HCT116 (cell line): ENCODE measurements at regions not wholly inside any gene's neighbourhood (a gene's known extent, or its start where the extent isn't known, plus 50 kb on each side); places are given as distances from the start of the nearest gene placed in this dataset.

Source experiments
- ATAC-seq: fragments of 200-7000 bp; cut with Tn5 transposase; 2 replicates; pipeline ENCODE4 v1.9.1; 2020; ENCODE audit warnings: mild to moderate bottlenecking, moderate library complexity
- BruUV-seq: library from RNA; stranded (reverse); fragments of 400-500 nt; replicated peaks from 2 replicates; lab custom pipeline; 2021; lab: Mats Ljungman, UMichigan
- CTCF ChIA-PET: fragments of 300-600 bp; sonication (Branson Sonifier 250); formaldehyde crosslinking; loops from one replicate; lab custom pipeline; 2021; ENCODE audit warnings: antibody characterized with exemption; lab: Charles Lee
- POLR2A ChIA-PET: fragments of 300-600, 350-600 bp; sonication (Branson Sonifier 250); formaldehyde crosslinking; loops from one replicate; lab custom pipeline; 2021; ENCODE audit warnings: antibody characterized with exemption; lab: Charles Lee
- RAD21 ChIA-PET, 2 experiments: fragments of 300-600 bp; sonication (Branson Sonifier 250); formaldehyde crosslinking; loops; one replicate each; lab custom pipeline; 2023; ENCODE audit warnings: low total read pairs in 2 of 2; ENCODE audit not compliant: uncharacterized antibody in 2 of 2, unreplicated experiment in 2 of 2, low non-redundant PET in 1 of 2; lab: Charles Lee
- DNase-seq: peaks from one replicate; pipeline ENCODE4 v3.0.0-alpha.2; 2010; ENCODE audit warnings: low read depth, low spot score
- H2AFZ ChIP-seq: fragments of 200-600 bp; shearing (Covaris generic), sonication (generic); 2 replicates; pipeline ENCODE4 v1.6.1; 2017; ENCODE audit warnings: low read depth, mixed run types, mixed read lengths, antibody characterized with exemption, low read length; ENCODE audit not compliant: poor library complexity, severe bottlenecking
- H3K27ac ChIP-seq: 2 replicates; pipeline ENCODE4 v1.5.1; 2012; ENCODE audit warnings: low read depth, low read length
- H3K27me3 ChIP-seq: fragments of 200-600 bp; sonication (generic); 2 replicates; pipeline ENCODE4 v1.6.1; 2016; ENCODE audit warnings: mixed run types, low read length, mixed read lengths; ENCODE audit not compliant: insufficient read depth
- H3K36me3 ChIP-seq, 2 experiments: fragments of 200-500 bp in 1 of 2; fragments of 200-600 bp in 1 of 2; sonication (Bioruptor generic) in 1 of 2; sonication (generic) in 1 of 2; 2 replicates each; pipeline versions ENCODE4 v1.5.1 to v1.6.1; 2014 to 2016; ENCODE audit warnings: low read length in 2 of 2, inconsistent platforms in 1 of 2, mixed read lengths in 1 of 2, mixed run types in 1 of 2; ENCODE audit not compliant: insufficient read depth in 2 of 2, control insufficient read depth in 1 of 2
- H3K4me1 ChIP-seq, 2 experiments: fragments of 200-600 bp in 1 of 2; sonication (generic) in 1 of 2; 2 replicates each; pipeline versions ENCODE4 v1.5.1 to v1.6.1; 2012 to 2017; ENCODE audit warnings: low read length in 2 of 2, inconsistent platforms in 1 of 2, mild to moderate bottlenecking in 1 of 2, mixed read lengths in 1 of 2, mixed run types in 1 of 2, moderate library complexity in 1 of 2; ENCODE audit not compliant: insufficient read depth in 2 of 2, control insufficient read depth in 1 of 2
- H3K4me2 ChIP-seq: fragments of 200-600 bp; sonication (generic); 2 replicates; pipeline ENCODE4 v1.6.1; 2017; ENCODE audit warnings: mixed run types, low read length, mixed read lengths
- H3K4me3 ChIP-seq, 2 experiments: fragments of 200-600 bp in 1 of 2; sonication (generic) in 1 of 2; replicated peaks in 1 of 2; 2 replicates each; pipeline ENCODE4 v1.5.1; 2011 to 2016; ENCODE audit warnings: low read length in 2 of 2, control low read depth in 1 of 2, low read depth in 1 of 2, mild to moderate bottlenecking in 1 of 2, mixed read lengths in 1 of 2, mixed run types in 1 of 2
- H3K79me2 ChIP-seq: fragments of 200-600 bp; sonication (generic); 2 replicates; pipeline ENCODE4 v1.6.1; 2017; ENCODE audit warnings: mild to moderate bottlenecking, mixed run types, low read length, moderate library complexity, mixed read lengths; ENCODE audit not compliant: insufficient read depth
- H3K9ac ChIP-seq: fragments of 200-600 bp; sonication (generic); 2 replicates; pipeline ENCODE4 v1.6.1; 2016; ENCODE audit warnings: low read length, mixed read lengths
- H3K9me2 ChIP-seq: fragments of 200-600 bp; sonication (generic), shearing (Covaris generic); 2 replicates; pipeline ENCODE4 v1.6.1; 2017; ENCODE audit warnings: mixed run types, mild to moderate bottlenecking, moderate library complexity; ENCODE audit not compliant: insufficient read depth
- H3K9me3 ChIP-seq, 2 experiments: fragments of 200-500 bp in 1 of 2; fragments of 200-600 bp in 1 of 2; sonication (Bioruptor generic) in 1 of 2; sonication (generic) in 1 of 2; 2 replicates each; pipeline ENCODE4 v1.6.1; 2014 to 2017; ENCODE audit warnings: low read length in 2 of 2, mixed read lengths in 2 of 2, inconsistent platforms in 1 of 2, low read depth in 1 of 2, mild to moderate bottlenecking in 1 of 2, mixed run types in 1 of 2, moderate library complexity in 1 of 2; ENCODE audit not compliant: control insufficient read depth in 1 of 2, insufficient read depth in 1 of 2
- H4K20me1 ChIP-seq: fragments of 200-600 bp; sonication (generic), shearing (Covaris generic); 2 replicates; pipeline ENCODE4 v1.6.1; 2017; ENCODE audit warnings: mixed run types, mild to moderate bottlenecking, moderate library complexity; ENCODE audit not compliant: insufficient read depth
- ATF3 ChIP-seq: IDR thresholded peaks from 2 replicates; pipeline ENCODE4 v1.6.1; 2012
- CBX3 ChIP-seq: IDR thresholded peaks from 2 replicates; pipeline ENCODE4 v1.6.1; 2012; ENCODE audit warnings: low read depth
- CTCF ChIP-seq, 3 experiments: fragments of 200-600 bp in 1 of 3; sonication (generic) in 1 of 3; IDR thresholded peaks in 2 of 3; conservative IDR thresholded peaks in 1 of 3; 2 replicates each; pipeline ENCODE4 v1.5.1; 2012 to 2017; ENCODE audit warnings: low read depth in 2 of 3, low read length in 2 of 3, antibody characterized with exemption in 1 of 3, borderline replicate concordance in 1 of 3, control low read depth in 1 of 3, mild to moderate bottlenecking in 1 of 3, mixed read lengths in 1 of 3, mixed run types in 1 of 3, moderate library complexity in 1 of 3; ENCODE audit not compliant: insufficient read depth in 1 of 3
- EGR1 ChIP-seq: IDR thresholded peaks from 2 replicates; pipeline ENCODE4 v1.6.1; 2012; ENCODE audit warnings: low read depth
- ELF1 ChIP-seq: IDR thresholded peaks from 2 replicates; pipeline ENCODE4 v1.6.1; 2012; ENCODE audit warnings: low read depth, borderline replicate concordance
- EZH2 ChIP-seq: fragments of 200-600 bp; sonication (generic); IDR thresholded peaks from 2 replicates; pipeline ENCODE4 v1.6.1; 2017; ENCODE audit warnings: antibody characterized with exemption, mixed run types
- JUND ChIP-seq: IDR thresholded peaks from 2 replicates; pipeline ENCODE4 v1.6.1; 2012
- MAX ChIP-seq: IDR thresholded peaks from 2 replicates; pipeline ENCODE4 v1.6.1; 2012
- POLR2A ChIP-seq: IDR thresholded peaks from 2 replicates; pipeline ENCODE4 v1.7.0; 2011; ENCODE audit warnings: borderline replicate concordance; ENCODE audit not compliant: insufficient read depth, insufficient read length; ENCODE audit errors: extremely low read depth
- RAD21 ChIP-seq: IDR thresholded peaks from 2 replicates; pipeline ENCODE4 v1.6.1; 2012; ENCODE audit warnings: low read depth, mild to moderate bottlenecking
- SIN3A ChIP-seq: IDR thresholded peaks from 2 replicates; pipeline ENCODE4 v1.6.1; 2012; ENCODE audit warnings: low read depth
- SP1 ChIP-seq: IDR thresholded peaks from 2 replicates; pipeline ENCODE4 v1.6.1; 2012; ENCODE audit warnings: low read depth
- TCF7L2 ChIP-seq: IDR thresholded peaks from 2 replicates; pipeline ENCODE4 v1.7.0; 2011; ENCODE audit warnings: borderline replicate concordance, inconsistent platforms; ENCODE audit not compliant: insufficient read depth, insufficient read length; ENCODE audit errors: extremely low read depth
- YY1 ChIP-seq: IDR thresholded peaks from 2 replicates; pipeline ENCODE4 v1.6.1; 2011; ENCODE audit warnings: low read length, low read depth, moderate library complexity, mild to moderate bottlenecking; ENCODE audit not compliant: insufficient replicate concordance; ENCODE audit errors: extremely low read depth
- ZFX ChIP-seq: fragments of 450-650 bp; IDR thresholded peaks from 2 replicates; pipeline ENCODE4 v1.6.1; 2017
- intact Hi-C: fragments of 100-400 bp; cut with micrococcal nuclease; formaldehyde crosslinking; loops from 2 replicates; pipeline ENCODE4 v1.10.0; 2022

- H3K36me3 ChIP-seq, result no peaks in the 10 kb centered on the region
- ChIA-PET CTCF (no interaction called here), RAD21 (no interaction called here), POLR2A (no interaction called here)
- H3K4me3 ChIP-seq, result no peak overlapping the region
- no peaks in the 10 kb centered on the region for H3K9me3 ChIP-seq
- ATAC-seq (no peak), DNase-seq (no peak)
- H3K4me1 ChIP-seq, result no peaks in the 10 kb centered on the region
- no peaks in the 10 kb centered on the region for H3K79me2 ChIP-seq
- H3K9me2 ChIP-seq, result no peaks in the 10 kb centered on the region
- TF ChIP-seq MAX (no peak), ATF3 (no peak), SP1 (no peak), ELF1 (no peak)
- BruUV-seq, result no TSS peak
- no peak overlapping the region for H3K27ac ChIP-seq
- no peak overlapping the region for H3K4me2 ChIP-seq
- no peak overlapping the region for H2AFZ ChIP-seq
- H3K9ac ChIP-seq, result no peak overlapping the region
- H3K27me3 ChIP-seq, result 0 out of 2 replicates have a peak, but pooled peaks cover 4% of the 10 kb centered on the region
- intact Hi-C loops, result no loop called here
- H4K20me1 ChIP-seq, result no peaks in the 10 kb centered on the region
These were observed 104.0 kb upstream of the ALDH1B1 start for GRCh38 chr9:38288502-38288901.

GRCh38 chr9:38287420-38287985 lies 105.0 kb upstream of the ALDH1B1 start:
- Histone ChIP-seq H2AFZ (no peak overlapping the region), H3K36me3 (no peaks in the 10 kb centered on the region), H3K27me3 (no peaks in the 10 kb centered on the region), H3K9me3 (no peaks in the 10 kb centered on the region), H3K79me2 (no peaks in the 10 kb centered on the region), H3K9ac (no peak overlapping the region), H3K9me2 (no peaks in the 10 kb centered on the region), H3K4me2 (no peak overlapping the region), H3K27ac (no peak overlapping the region), H3K4me1 (no peaks in the 10 kb centered on the region), H3K4me3 (no peak overlapping the region), H4K20me1 (no peaks in the 10 kb centered on the region)
- TF ChIP-seq CTCF (IDR thresholded peaks at IDR 0.05 in 2 of 3, conservative IDR thresholded peaks at IDR 0.05 in 1 of 3; ENCODE audit: borderline replicate concordance in 1 of 3, insufficient read depth in 1 of 3, low read depth in 2 of 3, low read length in 2 of 3) (no peak), ZFX (no peak), TCF7L2 (no peak), ELF1 (no peak), MAX (no peak), CBX3 (no peak), RAD21 (no peak), EZH2 (no peak), POLR2A (no peak), JUND (no peak), YY1 (no peak), EGR1 (no peak), SIN3A (no peak)
- CTCF ChIA-PET, result no interaction called here
- POLR2A ChIA-PET, result no interaction called here
- no peak for DNase-seq
- RAD21 ChIA-PET, result no interaction called here
- no TSS peak for BruUV-seq
- intact Hi-C loops, result no loop called here
- no peak for ATAC-seq
